Parathyroid adenoma (tissue), 2 donors: ENCODE measurements at regions not wholly inside any gene's neighbourhood (a gene's known extent, or its start where the extent isn't known, plus 50 kb on each side); places are given as distances from the start of the nearest gene placed in this dataset.

Experiments used
- H2AFZ ChIP-seq: fragments of 300-600 bp; sonication (generic); one replicate; pipeline ENCODE4 v1.7.0; 2017; ENCODE audit warnings: antibody characterized with exemption, mild to moderate bottlenecking
- H3K27ac ChIP-seq: fragments of 300-600 bp; sonication (generic); one replicate; pipeline ENCODE4 v1.7.0; 2017
- H3K27me3 ChIP-seq: fragments of 300-600 bp; sonication (generic); one replicate; pipeline ENCODE4 v1.7.0; 2017; ENCODE audit warnings: low read length; ENCODE audit not compliant: control insufficient read depth, insufficient read depth
- H3K36me3 ChIP-seq: fragments of 300-600 bp; sonication (generic); one replicate; pipeline ENCODE4 v1.7.0; 2017; ENCODE audit warnings: low read length; ENCODE audit not compliant: control insufficient read depth, insufficient read depth
- H3K4me1 ChIP-seq: fragments of 300-600 bp; sonication (generic); one replicate; pipeline ENCODE4 v1.7.0; 2017; ENCODE audit warnings: control low read depth
- H3K4me2 ChIP-seq: fragments of 300-600 bp; sonication (generic); one replicate; pipeline ENCODE4 v1.7.0; 2017; ENCODE audit warnings: low read length
- H3K4me3 ChIP-seq: fragments of 300-600 bp; sonication (generic); one replicate; pipeline ENCODE4 v1.7.0; 2017; ENCODE audit warnings: low read depth, low read length
- H3K79me2 ChIP-seq: fragments of 300-600 bp; sonication (generic); one replicate; pipeline ENCODE4 v1.7.0; 2017; ENCODE audit warnings: control low read depth
- H3K9ac ChIP-seq: fragments of 300-600 bp; sonication (generic); one replicate; pipeline ENCODE4 v1.7.0; 2017; ENCODE audit warnings: mild to moderate bottlenecking
- H3K9me3 ChIP-seq: fragments of 300-600 bp; sonication (generic); one replicate; pipeline ENCODE4 v1.7.0; 2017; ENCODE audit warnings: low read length; ENCODE audit not compliant: control insufficient read depth
- TF ChIP-seq, protein P1 (sequence below): fragments of 300-600 bp; sonication (generic); IDR thresholded peaks from one replicate; pipeline ENCODE4 v1.7.0; 2017; ENCODE audit warnings: antibody characterized with exemption, mild to moderate bottlenecking
- donor health status: primary hyperparathyroidism.

DNA sequence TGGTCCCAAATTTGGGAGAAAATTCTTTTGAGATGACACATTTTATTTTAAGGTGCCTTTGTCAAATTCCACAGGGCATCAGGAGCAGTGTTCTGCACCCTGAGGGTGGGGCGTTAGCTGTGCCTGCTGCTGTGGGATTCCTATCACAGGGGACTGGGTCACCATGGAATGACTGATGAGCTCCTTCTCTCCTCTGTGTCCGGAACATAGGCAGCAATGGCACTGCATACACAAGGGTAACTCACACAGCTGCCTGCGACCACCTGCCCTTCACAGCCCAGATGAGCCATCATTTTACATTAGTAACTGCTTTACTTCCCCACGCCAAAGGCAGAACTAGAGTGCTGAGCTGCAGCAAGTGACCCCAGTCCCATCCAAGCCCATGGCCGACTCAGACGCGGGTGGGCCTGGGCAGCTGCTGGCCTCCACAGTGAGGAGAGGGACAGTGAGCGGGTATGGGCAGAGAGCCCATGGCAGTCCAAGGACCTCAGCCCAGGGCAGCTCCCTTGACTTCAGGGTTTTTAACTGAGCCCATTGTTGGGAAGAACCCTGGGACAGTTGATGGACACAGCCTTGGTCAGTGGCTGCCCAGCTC lies 93.7 kb downstream of the GADD45G start:
- H3K9ac ChIP-seq: no peak overlapping the region
- H3K4me1 ChIP-seq: no peaks in the 10 kb centered on the region
- no peaks in the 10 kb centered on the region for H3K9me3 ChIP-seq
- H2AFZ ChIP-seq: no peak overlapping the region
- no peaks in the 10 kb centered on the region for H3K27me3 ChIP-seq
- TF ChIP-seq, protein P1, sequence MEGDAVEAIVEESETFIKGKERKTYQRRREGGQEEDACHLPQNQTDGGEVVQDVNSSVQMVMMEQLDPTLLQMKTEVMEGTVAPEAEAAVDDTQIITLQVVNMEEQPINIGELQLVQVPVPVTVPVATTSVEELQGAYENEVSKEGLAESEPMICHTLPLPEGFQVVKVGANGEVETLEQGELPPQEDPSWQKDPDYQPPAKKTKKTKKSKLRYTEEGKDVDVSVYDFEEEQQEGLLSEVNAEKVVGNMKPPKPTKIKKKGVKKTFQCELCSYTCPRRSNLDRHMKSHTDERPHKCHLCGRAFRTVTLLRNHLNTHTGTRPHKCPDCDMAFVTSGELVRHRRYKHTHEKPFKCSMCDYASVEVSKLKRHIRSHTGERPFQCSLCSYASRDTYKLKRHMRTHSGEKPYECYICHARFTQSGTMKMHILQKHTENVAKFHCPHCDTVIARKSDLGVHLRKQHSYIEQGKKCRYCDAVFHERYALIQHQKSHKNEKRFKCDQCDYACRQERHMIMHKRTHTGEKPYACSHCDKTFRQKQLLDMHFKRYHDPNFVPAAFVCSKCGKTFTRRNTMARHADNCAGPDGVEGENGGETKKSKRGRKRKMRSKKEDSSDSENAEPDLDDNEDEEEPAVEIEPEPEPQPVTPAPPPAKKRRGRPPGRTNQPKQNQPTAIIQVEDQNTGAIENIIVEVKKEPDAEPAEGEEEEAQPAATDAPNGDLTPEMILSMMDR: no peak
- no peak overlapping the region for H3K4me2 ChIP-seq
- H3K27ac ChIP-seq: no peak overlapping the region
- H3K36me3 ChIP-seq: no peaks in the 10 kb centered on the region
- H3K4me3 ChIP-seq: no peak overlapping the region
- no peaks in the 10 kb centered on the region for H3K79me2 ChIP-seq

DNA sequence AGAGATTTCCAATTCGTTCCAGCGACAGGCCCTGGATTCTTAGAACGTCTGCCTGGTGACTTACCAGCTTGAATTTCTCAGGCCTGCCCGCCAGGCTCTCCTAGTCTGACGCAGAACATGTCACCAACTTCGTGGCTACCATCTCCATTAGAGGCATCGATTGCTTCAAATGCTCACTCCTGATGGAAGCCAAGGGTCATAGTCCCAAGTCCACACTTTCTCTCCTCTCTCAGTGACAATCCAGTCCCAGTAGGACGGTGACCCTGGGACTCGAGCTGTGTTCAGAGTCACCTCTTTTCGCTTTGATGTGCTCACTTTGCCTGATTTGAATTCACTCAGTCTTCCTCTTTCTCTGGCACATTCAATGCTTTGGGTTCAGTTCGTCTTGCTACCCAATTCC lies 94.8 kb downstream of the GADD45G start:
- TF ChIP-seq, protein P1: no peak
- Histone ChIP-seq H2AFZ (no peak overlapping the region), H3K9me3 (no peaks in the 10 kb centered on the region), H3K79me2 (no peaks in the 10 kb centered on the region), H3K4me2 (no peak overlapping the region), H3K9ac (no peak overlapping the region), H3K4me1 (no peaks in the 10 kb centered on the region), H3K27me3 (no peaks in the 10 kb centered on the region), H3K4me3 (no peak overlapping the region), H3K36me3 (no peaks in the 10 kb centered on the region), H3K27ac (no peak overlapping the region)

DNA sequence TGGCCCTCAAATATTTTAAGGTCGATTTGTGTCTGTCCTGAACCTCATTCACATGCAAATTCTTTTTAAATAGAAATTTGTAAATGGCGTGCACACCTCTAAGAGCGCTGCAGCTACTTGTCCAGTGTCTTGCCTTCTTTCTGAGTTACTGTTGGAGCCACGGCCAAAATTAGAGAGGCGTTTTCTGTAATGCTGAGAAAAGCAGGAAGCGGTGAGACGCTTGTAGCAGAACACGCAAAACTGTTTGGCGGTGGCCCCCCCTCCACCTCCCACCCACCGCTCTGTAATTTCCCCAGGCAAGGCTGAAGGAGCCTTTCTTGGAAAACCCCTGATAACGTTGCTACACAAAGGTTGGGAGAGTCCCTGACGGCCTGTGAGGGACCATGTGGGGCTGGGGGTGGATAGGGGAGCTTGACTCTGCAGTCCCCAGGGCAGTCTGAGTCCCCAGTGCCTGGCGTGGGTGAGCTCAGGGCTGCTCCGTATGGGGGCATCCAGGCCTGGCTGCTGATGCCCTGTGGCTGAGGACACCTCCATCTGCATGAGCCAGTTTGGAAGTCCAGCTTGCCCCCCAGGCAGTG lies 96.5 kb downstream of the GADD45G start:
- H3K27ac ChIP-seq: no peak overlapping the region
- TF ChIP-seq, protein P1: no peak

GRCh38 chr9:89702401-89702800 lies 97.6 kb downstream of the GADD45G start:
- no peak overlapping the region for H3K4me2 ChIP-seq
- H3K79me2 ChIP-seq: no peaks in the 10 kb centered on the region
- no peak overlapping the region for H3K4me3 ChIP-seq
- no peaks in the 10 kb centered on the region for H3K36me3 ChIP-seq
- no peaks in the 10 kb centered on the region for H3K4me1 ChIP-seq
- TF ChIP-seq, protein P1: no peak
- H3K27ac ChIP-seq: no peak overlapping the region
- H2AFZ ChIP-seq: no peak overlapping the region
- H3K9ac ChIP-seq: no peak overlapping the region
- no peaks in the 10 kb centered on the region for H3K9me3 ChIP-seq
- H3K27me3 ChIP-seq: no peaks in the 10 kb centered on the region

More for the DNA sequence above, 96.5 kb downstream of the GADD45G start:
- H3K9me3 ChIP-seq: no peaks in the 10 kb centered on the region
- H3K9ac ChIP-seq: no peak overlapping the region
- H3K79me2 ChIP-seq: no peaks in the 10 kb centered on the region
- no peak overlapping the region for H2AFZ ChIP-seq
- no peaks in the 10 kb centered on the region for H3K4me1 ChIP-seq
- H3K4me3 ChIP-seq: no peak overlapping the region
- no peaks in the 10 kb centered on the region for H3K27me3 ChIP-seq
- no peak overlapping the region for H3K4me2 ChIP-seq
- no peaks in the 10 kb centered on the region for H3K36me3 ChIP-seq

DNA sequence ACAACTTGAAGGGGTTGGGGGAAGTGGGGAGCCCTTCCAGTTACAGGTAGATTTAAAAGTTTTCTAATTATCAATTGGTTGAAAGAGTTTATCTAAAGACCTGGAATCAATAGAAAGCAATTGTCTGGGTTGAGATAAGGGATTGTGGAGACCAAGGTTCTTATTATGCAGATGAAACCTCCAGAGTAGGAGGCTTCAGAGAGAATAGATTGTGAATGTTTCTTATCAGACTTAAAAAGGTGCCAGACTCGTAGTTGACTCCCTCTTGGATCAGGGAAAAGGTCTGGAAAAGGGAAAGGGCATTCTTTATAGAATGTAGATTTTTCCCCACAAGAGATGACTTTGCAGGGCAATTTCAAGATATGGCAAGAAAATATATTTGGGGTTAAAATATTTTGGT lies 100.8 kb downstream of the GADD45G start:
- Histone ChIP-seq H3K36me3 (no peaks in the 10 kb centered on the region), H3K9ac (no peak overlapping the region), H3K9me3 (no peaks in the 10 kb centered on the region), H3K4me2 (no peak overlapping the region), H3K27me3 (no peaks in the 10 kb centered on the region), H3K4me3 (no peak overlapping the region), H3K27ac (no peak overlapping the region), H3K4me1 (no peaks in the 10 kb centered on the region), H3K79me2 (no peaks in the 10 kb centered on the region), H2AFZ (no peak overlapping the region)
- TF ChIP-seq, protein P1: no peak
